Cardiac muscle cell (in vitro differentiated cells and primary cell): ENCODE measurements at regions not wholly inside any gene's neighbourhood (a gene's known extent, or its start where the extent isn't known, plus 50 kb on each side); places are given as distances from the start of the nearest gene placed in this dataset.

ENCODE experiments used
- DNase-seq, 2 donors: peaks; one replicate each; pipeline versions ENCODE4 v3.0.0 to v3.0.0-alpha.2; 2010 to 2017; ENCODE audit warnings: low read depth in 1 of 2, low spot score in 1 of 2
- H3K27ac ChIP-seq: fragments of 200-600 bp; sonication (generic); 2 replicates; pipeline ENCODE4 v1.5.1; 2016
- H3K27me3 ChIP-seq: fragments of 200-600 bp; sonication (generic); 2 replicates; pipeline ENCODE4 v1.6.0; 2016; ENCODE audit warnings: control low read depth
- H3K36me3 ChIP-seq: fragments of 200-600 bp; sonication (generic); 2 replicates; pipeline ENCODE4 v1.5.1; 2016; ENCODE audit warnings: control low read depth
- H3K4me1 ChIP-seq: fragments of 200-600 bp; sonication (generic); 2 replicates; pipeline ENCODE4 v1.8.1; 2017; ENCODE audit warnings: low read depth, mild to moderate bottlenecking, mixed run types
- H3K4me3 ChIP-seq: fragments of 200-600 bp; sonication (generic); 2 replicates; pipeline ENCODE4 v1.5.1; 2016; ENCODE audit warnings: mild to moderate bottlenecking
- H3K9me3 ChIP-seq: fragments of 200-600 bp; sonication (generic); 2 replicates; pipeline ENCODE4 v1.5.1; 2017; ENCODE audit warnings: low read depth, mild to moderate bottlenecking, control low read depth
- CTCF ChIP-seq: IDR thresholded peaks from 2 replicates; pipeline ENCODE4 v1.5.1; 2012; ENCODE audit warnings: low read depth, mild to moderate bottlenecking, low read length

- no peak overlapping the region for H3K4me3 ChIP-seq
- DNase-seq, result no peak
- H3K9me3 ChIP-seq, result no peaks in the 10 kb centered on the region
- H3K4me1 ChIP-seq, result peaks cover 22% of the 10 kb centered on the region
- TF ChIP-seq CTCF, result no peak
- no peaks in the 10 kb centered on the region for H3K27me3 ChIP-seq
- no peaks in the 10 kb centered on the region for H3K36me3 ChIP-seq
- H3K27ac ChIP-seq, result no peak overlapping the region
These were observed 167.6 kb upstream of the COL8A1 start for GRCh38 chr3:99470841-99471240.

- TF ChIP-seq CTCF, result no peak
These were observed 169.5 kb upstream of the COL8A1 start for GRCh38 chr3:99468918-99469317.

DNA sequence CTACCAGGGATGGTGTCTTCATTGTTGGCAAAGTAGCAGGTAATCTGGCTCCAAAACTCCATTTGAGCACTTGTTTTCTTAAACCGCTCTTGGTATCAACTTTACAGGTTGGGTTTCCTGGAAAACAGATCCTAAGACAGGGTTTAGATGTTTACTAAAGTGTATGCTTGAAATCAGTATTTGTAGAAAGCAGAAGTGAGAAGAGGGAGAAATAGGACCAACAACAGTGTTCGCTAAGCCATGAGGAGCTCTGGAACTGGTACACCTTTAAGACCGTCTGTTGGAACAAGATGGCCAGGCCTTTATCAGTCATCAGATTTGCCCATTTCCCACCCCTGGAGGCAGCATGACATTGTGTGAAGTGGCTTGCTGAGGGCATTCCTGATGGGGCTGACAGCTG is 171.0 kb upstream of the COL8A1 start:
- Histone ChIP-seq H3K4me1 (peaks cover 22% of the 10 kb centered on the region), H3K36me3 (no peaks in the 10 kb centered on the region), H3K9me3 (no peaks in the 10 kb centered on the region), H3K4me3 (no peak overlapping the region), H3K27ac (no peak overlapping the region), H3K27me3 (no peaks in the 10 kb centered on the region)
- peak in 1 of 2 donors; percentile 11 for DNase-seq
- no peak for TF ChIP-seq CTCF

More at GRCh38 chr3:99468918-99469317, 169.5 kb upstream of the COL8A1 start:
- Histone ChIP-seq H3K9me3 (no peaks in the 10 kb centered on the region), H3K27ac (peak overlapping the region; percentile 43), H3K4me1 (peaks cover 22% of the 10 kb centered on the region), H3K4me3 (no peak overlapping the region), H3K36me3 (no peaks in the 10 kb centered on the region), H3K27me3 (no peaks in the 10 kb centered on the region)
- DNase-seq, result peak in 1 of 2 donors; percentile 14

DNA sequence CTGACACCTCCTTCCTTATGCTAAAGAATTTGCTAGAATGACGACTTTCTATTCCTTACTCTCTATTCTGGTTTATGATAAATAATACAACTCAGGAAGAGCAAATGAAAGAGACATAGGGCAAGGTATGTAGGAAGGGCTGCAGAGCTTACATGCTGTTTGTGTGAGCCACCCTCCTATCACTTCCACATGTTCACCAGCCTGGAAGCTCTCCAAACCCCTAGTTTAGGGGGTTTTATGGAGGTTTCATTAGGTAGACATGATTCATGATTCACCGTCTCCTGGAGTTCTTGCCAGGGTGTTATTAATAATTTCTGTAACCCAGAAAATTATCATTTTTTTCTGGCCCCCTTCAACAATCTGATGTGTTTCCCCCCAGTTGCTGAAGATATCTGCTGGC is 172.1 kb upstream of the COL8A1 start:
- Histone ChIP-seq H3K4me1 (peaks cover 22% of the 10 kb centered on the region), H3K27ac (no peak overlapping the region), H3K9me3 (no peaks in the 10 kb centered on the region), H3K36me3 (no peaks in the 10 kb centered on the region), H3K27me3 (no peaks in the 10 kb centered on the region), H3K4me3 (no peak overlapping the region)
- no peak for TF ChIP-seq CTCF
- no peak for DNase-seq

DNA sequence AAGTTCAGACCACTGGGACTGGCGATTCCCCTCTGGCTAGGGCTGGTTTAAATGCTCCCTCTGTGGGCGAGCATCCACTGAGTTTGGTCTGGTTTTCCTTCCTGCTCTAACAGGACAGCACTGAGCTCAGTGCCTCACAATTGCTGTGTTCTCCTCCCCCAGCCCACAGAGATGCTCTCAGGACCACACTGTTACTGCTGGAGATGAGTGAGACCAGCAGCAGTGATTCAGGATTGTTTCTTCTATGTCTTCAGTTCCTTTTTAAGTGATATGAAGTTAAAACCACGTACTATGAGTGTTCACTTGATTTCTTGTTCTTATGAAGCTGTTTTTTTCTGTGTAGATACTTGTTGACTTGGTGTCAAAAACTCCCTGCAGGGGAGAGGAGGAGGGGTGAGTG is 180.4 kb upstream of the COL8A1 start:
- H3K4me3 ChIP-seq, result no peak overlapping the region
- H3K27ac ChIP-seq, result no peak overlapping the region
- H3K27me3 ChIP-seq, result no peaks in the 10 kb centered on the region
- H3K9me3 ChIP-seq, result no peaks in the 10 kb centered on the region
- no peak for TF ChIP-seq CTCF
- H3K4me1 ChIP-seq, result no peaks in the 10 kb centered on the region
- H3K36me3 ChIP-seq, result no peaks in the 10 kb centered on the region
- no peak for DNase-seq

GRCh38 chr3:99442599-99442998 is 195.8 kb upstream of the COL8A1 start:
- no peak for DNase-seq
- H3K4me3 ChIP-seq, result no peak overlapping the region
- no peak overlapping the region for H3K27ac ChIP-seq
- no peaks in the 10 kb centered on the region for H3K27me3 ChIP-seq
- H3K9me3 ChIP-seq, result no peaks in the 10 kb centered on the region
- no peaks in the 10 kb centered on the region for H3K36me3 ChIP-seq
- no peaks in the 10 kb centered on the region for H3K4me1 ChIP-seq
- no peak for TF ChIP-seq CTCF
